ENCODE measurements at regions not wholly inside any gene's neighbourhood (a gene's known extent, or its start where the extent isn't known, plus 50 kb on each side); places are given as distances from the start of the nearest gene placed in this dataset.

DNA sequence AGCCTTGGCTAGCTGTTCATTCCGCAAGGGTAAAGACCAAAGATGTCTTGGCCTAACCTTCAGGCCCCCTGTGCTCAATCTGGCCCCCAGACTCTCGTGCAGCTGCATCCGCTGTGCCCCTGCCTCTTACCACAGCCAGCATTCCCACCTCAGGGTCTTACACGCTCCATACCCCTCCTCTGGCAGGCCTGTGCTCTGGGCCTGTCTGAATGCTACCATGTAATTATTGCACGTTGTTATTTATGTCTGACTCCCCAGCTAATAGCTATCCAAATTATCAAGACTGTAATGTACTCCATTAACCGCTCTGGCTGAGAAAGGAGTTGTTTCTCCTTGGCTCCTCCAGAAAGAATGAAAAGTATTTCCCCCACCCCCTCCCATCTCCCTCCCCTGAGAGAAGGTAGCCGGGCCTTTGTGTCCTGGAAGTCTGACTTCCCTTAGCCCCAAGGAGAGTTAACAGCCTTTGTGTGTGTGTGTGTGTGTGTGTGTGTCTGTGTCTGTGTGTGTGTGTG lies 54.5 kb upstream of the UBE2E1 start:
- TF ChIP-seq POLR2A (IDR thresholded peaks at IDR 0.05; ENCODE audit: low read depth, low read length) (no peak), POLR2AphosphoS5 (IDR thresholded peaks at IDR 0.05; ENCODE audit: low read depth, low read length) (no peak)

Data from GM12892 (cell line).